HK-2 (cell line): ENCODE measurements at regions not wholly inside any gene's neighbourhood (a gene's known extent, or its start where the extent isn't known, plus 50 kb on each side); places are given as distances from the start of the nearest gene placed in this dataset.
"Not testable (repeated sequence)": the region's sequence is repeated elsewhere in the genome, so short reads cannot be mapped to it uniquely, and the experiment has no call there.

Experiments
- DNase-seq: peaks from one replicate; pipeline ENCODE4 v3.0.0-alpha.2; 2018; ENCODE audit not compliant: unreplicated experiment

DNA sequence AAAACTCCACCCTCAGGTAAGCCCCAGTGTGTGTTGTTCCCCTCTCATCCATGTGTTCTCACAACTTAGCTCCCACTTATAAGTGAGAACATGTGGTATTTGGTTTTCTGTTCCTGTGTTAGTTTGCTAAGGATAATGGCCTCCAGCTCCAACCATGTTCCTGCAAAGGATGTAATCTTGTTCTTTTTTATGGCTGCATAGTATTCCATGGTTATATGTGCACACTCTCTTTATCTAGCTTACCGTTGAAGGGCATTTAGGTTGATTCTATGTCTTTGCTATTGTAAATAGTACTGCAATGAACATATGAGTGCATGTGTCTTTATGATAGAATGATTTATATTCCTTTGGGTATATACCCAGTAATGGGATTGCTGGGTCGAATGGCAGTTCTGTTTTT is 124.4 kb upstream of the RANBP3L start:
- DNase-seq, result not testable (repeated sequence)

DNA sequence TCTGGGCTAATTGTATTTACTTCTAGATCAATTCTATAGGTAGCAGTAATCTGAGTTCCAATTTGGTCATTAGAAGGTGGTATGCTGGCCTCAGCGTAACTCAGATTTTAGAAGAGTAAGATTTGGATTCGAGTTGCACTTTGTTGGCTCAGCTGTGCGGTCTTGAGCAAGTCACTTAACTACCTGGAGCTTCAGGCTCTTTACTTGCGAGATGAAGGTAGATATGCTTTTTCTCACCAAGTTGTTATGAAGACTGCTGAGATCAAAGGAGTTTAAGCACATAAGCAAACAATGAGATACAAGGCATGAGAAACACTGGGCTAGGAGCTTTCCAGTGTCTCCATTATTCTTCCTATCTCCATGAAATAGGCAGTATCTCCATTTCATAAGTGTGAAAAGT is 133.8 kb upstream of the RANBP3L start:
- DNase-seq, result no peak

DNA sequence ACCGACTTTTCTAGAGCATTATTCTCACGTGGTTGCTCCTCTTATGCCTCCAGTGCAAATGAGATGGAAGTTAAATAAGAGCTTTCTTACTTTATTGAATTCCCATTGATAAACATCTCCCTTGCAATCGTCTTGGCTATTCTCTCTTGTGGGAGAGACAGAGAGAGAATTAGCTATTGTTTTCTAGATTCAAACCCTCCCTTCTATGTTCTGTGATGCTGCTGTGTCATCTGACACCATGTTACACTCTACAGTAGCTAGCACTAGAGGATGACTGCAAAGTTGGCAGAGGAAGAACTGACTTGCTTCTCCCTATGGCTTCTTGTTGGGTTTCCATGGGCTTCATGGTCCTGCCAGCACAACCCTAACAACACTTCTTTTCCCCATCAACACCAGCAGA is 134.6 kb upstream of the RANBP3L start:
- no peak for DNase-seq

DNA sequence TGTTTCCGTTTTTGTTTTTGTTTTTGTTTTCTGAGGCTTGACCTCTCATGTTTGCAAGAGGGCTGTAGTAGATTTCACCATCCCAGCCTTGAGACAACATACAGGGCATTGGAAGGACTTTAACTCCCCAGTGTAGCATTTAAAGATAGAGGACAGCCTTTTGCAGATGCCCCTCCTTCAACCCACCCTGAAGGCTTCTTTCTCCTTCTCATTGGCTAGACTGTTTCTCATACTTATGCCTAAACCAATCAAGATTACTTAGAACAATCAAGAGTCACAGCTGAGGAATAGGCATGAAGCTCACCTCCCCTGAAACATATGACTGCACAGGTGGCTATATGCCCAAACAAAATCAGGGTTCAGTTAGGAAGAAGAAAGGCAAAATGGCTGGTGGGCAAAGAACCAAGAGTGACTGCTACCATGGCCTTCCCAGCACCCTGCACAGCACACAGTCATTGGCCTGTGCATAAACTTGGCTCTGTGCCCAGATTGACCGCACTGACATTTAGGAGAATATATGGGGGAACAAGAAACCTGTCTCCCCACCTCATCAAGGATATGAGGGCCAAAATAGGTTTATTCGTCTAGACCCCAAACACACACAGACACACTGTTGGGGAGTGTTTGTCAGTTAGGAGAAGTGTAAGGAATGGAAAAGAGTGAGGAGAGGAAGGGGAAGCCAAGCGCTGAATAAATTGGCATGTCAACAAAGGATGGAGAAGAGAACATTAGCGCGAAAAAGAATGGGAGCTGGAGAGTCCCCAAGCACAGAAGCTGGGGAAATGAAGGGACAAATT is 137.3 kb upstream of the RANBP3L start:
- DNase-seq, result no peak

DNA sequence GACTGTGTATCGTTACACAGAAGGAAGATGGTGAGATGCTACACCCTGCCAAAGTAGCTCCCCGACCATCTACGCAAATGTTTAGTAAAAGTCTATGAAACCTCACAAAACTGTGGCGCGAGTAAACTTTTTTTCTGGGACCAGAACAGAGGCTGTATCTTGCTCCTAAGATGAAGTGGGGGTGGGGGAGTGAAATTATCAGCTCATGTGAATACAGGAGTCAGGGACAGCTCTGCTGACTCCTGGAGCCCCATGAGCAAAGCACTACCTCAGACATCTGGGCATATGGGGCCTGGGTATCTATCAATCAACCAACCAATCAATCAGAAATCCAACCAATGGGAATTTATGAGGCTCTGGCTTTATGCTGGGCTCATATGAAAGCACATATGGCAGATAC is 138.6 kb upstream of the RANBP3L start:
- no peak for DNase-seq

DNA sequence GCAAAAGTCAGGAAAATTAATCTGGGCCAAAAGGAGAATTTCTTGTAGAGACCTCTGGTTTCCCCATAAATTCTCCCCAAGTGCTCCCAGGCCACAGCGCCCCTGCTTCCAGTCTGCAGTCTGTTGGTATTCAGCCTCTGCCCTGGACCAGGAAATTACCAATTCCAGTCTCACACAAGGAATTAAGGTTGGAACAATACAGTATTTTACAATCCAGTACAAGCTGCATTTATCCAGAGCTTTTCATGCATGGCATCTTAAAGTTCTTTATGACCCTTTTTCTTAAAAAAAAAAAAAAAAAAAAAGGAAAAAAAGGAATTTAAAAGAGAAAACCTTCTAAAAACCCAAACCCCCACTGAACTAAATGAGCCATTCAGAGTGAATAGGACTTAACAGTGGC is 139.6 kb upstream of the RANBP3L start:
- no peak for DNase-seq

DNA sequence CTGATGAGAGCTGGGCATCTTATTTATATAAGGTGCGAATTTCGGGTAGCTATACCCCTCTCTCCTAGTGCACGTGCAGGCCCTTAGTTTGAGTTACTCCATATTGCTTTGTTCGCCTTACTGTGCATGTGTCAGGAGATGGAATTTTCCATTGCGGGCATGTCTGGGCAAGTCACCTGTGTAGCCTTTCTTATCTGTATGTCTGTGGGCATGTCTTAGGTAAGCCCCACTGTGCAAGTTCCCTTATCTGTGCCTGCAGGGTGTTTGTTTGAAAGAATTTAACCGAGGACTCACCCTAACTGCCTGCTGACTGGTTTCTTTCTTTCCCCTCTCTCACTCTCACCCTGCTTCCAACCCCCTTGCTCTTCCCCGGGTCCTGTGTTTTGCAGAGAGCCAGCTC is 140.7 kb upstream of the RANBP3L start:
- no peak for DNase-seq

DNA sequence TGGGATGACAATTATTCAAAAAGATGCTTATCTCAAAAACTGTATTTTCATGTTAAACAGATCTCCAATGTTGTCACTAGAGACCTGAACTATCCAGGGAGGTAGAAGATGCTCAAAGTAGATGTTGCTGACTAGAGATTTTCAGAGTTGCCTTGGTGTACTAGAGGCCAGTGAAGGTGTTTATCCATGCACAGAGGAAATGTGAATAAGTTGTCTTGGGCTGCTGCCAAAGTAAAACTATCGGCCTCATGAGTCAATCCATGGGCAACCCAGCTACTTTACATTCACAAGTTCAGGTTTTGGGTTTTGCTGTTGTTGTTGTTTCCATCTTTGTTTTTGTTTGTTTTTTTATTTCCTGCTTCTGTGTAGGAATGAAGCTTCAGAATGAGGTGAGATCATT is 141.1 kb upstream of the RANBP3L start:
- no peak for DNase-seq

DNA sequence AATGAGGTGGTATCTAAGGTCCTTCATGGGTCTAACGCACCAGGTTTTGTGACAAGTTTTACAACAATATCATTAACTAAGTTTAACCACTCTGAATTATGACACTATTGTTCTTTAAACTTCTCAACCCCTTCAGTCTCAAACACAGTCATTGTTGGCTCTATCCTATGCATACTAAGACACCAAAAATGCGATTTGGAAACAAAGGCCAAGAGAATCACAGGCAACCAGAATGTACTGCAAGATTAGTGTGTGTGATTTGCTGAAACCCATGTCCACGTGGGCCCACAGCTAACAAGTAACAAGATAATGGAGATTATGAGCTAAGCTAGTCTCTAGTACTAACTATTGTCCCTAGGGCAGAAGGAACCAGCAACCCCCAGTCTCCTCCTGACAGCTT is 142.2 kb upstream of the RANBP3L start:
- DNase-seq, result no peak

DNA sequence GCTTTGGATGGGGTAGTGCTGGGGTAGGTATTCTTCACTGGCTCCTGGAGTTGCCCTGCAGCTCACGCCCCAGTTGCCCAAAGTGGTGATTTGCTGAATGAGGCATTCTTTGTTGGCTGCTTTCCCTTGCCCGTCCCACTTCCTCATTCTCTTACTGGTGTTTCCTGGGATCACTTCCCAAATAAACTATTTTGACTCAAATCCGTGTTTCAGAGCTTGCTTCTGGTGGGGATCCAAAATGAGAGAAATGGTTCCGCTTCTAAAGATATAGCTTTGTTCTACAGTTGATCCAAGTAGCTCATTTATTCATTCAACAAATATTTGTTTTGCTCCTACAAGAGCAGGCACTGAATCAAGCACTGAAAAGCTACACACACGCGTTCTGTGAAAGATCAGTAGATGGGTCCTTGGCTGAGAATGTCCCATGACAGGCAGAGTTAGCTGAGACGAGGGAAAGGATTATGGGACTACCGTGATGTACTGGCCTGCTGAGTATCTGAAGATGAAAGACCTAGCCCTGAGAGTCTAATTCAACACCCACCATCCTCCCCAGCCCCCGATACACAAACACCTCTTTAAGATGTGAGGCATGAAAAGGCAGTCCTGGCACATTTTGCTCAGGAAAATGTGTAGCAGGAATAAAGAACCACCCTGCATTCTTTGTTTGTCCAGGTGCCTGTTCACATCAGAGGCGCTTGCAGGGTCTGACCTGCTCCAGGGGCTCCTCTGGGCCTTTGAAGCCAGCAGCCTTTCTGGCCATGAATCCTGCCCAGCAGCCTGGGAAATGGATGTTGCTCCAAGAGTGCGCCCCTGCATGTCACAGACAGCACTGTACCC is 143.1 kb upstream of the RANBP3L start:
- DNase-seq, result no peak

DNA sequence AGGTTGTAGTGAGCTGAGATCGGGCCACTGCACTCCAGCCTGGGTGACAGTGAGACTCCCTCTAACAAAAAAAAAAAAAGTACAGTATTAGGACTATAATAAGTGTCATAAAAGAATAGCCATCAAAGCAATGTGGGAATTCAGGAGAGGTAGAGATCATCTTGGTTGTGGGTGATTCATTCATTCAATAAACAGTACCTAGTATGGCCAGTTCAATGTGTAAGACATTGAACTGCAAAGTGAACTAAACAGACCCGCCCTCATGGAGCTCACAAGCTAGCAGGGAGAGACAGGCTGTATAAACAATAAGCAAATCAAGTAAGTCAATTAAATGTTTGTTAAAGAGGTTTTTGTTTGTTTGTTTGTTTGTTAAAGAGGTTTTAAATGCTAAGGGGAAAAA is 146.1 kb upstream of the RANBP3L start:
- DNase-seq, result no peak

DNA sequence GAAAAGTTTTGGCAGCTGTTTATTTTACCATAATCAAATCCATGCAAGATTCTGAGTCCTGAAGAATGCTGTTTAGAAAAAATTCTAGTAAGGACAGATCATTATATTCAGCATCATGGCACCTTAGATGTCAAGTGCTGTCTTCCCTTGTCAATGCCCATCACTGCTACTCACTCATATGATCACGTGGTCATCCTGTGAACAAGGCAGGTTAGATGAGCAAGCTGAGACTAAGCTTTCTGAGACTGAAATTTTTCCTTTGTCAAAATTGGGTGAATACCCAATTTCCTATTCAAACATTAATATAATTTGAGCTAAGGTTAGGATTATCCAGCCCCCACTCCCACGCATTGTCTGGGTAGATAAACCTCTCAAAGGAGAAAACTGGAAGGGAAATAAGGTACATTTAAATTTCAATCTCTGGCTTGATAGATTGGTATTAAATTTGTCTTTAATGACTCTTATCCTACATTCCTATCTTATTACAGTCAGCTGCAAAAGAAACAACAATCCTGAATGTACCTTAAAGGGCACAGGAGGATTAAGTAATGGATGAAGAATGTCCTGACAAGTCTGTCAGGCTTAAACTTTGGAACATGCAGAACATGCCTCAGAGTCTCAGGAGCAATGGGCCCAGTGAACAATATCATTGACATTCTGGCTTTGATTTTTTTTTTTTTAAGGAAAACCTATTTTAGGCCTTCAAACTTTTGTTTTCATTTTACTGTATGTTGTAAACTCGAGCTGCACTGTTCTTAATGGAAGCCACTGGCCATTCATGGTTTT is 148.7 kb upstream of the RANBP3L start:
- DNase-seq, result no peak

DNA sequence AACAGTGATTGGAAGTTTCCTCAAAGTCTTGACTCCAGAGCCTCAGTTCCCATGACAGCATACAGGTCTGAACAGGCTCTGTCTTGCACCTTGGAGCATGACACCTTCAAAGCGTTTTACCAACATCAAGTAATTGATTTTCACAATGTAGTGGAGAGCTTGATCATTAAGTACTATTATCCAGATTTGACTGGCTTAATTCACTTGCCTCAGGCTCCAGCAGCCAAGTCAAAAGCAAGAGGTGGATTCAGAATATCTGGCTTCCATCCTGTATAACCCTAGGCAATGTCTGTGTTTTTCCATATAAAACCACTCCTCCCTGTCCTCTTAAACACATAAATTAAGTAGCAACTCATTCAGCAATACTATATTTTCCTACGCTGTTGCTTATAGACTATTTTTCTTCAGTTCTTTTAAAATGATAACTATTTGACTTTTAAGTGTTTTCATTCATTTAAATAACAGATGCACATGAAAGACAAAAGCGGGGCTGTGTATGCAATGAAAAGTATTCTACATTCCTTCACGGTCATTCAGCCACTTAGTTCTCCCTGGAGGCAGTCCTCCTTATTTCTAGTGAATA is 150.8 kb upstream of the RANBP3L start:
- no peak for DNase-seq

DNA sequence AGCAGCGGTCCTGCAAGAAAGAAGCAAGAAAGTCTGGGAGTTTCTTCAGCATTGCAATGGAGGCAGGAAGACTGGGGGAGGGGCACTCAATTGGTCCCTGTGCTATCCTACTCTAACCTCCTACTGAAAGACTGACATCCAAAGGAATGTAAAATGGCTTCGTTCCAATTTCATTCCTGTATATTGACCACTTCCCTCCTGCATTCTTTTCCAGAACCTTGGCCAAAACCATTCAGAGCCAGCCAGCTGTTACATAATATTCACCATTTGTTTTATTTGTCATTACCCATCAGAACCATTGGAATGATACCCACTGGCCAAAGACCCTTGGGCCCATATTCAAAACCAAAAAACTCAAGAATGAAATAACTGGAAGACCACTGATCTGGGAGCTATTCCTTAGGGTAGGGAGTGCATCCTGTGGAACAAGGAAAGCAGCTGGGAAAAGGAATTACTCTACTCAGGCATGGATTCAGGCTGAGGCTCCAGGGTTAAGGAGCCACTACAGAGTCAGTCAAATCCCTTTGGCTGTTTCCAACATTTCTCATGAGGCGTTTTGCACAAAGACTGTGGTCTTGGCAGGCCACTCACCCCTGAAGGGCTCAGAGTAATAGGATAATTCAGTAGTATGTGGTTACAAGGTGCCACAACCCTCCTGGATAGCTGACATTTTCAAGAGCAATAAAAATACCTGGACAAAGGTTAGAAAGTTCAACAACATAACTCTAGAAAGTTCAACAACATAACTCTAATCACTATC is 148.7 kb upstream of the SLC1A3 start:
- no peak for DNase-seq

DNA sequence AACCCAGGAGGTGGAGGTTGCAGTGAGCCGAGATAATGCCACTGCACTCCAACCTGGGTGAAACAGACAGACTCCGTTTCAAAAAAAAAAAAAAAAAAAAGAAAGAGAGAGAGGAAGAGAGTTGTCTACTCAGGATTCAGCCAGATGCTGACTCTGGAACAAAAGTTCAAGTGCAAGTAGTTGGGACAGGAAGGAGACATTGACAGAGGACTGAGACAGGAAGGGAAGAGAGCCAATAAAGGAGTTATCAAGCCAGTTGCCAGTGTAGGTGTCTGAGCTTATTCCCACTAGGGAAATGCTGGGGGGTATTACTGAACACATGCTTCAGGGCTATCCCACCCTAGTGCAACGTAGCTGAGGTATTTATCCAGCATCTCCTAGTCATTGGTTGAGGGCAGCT is 147.7 kb upstream of the SLC1A3 start:
- no peak for DNase-seq

DNA sequence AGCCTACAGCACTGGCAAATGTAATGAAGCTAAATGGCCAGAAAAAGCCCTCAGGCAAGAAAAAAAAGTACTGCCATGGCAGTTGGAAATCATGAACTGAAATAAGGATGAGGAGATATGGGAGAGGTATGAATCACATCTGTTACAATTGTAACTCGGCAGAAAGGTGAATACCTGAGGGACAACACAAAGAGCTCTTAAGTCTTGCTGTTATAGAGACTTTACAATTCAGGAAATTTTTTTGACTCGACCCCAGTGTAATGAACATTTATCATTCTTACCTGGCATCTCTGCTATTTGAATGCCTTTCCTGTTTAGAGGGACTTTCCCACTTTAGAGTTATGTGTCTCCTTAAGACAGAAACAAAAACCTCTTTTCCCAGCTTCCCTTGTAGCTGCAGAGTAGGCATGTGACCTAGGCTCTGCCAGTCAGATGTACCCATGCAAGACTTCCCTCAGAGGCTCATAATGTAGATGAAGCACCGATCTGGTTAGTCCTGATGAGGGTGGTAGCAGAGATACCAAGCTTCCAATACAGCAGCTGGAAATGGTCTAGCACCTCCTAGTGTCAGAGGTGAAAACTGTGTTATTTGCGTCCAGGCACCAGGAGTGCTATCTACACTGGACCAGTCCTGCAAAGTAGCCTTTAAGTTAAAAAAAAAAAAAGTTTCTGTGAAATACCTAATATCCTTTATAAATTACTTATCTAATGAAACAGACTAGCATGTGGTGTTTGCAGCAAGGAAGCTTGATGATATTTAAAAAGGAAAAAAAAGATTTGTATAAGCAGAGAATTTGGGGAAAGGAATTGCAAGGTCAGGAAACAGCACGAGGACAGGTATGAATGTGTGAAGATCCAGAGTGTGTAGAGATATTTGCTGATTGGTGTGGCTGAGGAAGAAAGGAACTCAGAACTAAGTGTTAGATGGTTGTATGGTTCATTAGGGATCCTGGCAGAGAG is 146.9 kb upstream of the SLC1A3 start:
- no peak for DNase-seq

DNA sequence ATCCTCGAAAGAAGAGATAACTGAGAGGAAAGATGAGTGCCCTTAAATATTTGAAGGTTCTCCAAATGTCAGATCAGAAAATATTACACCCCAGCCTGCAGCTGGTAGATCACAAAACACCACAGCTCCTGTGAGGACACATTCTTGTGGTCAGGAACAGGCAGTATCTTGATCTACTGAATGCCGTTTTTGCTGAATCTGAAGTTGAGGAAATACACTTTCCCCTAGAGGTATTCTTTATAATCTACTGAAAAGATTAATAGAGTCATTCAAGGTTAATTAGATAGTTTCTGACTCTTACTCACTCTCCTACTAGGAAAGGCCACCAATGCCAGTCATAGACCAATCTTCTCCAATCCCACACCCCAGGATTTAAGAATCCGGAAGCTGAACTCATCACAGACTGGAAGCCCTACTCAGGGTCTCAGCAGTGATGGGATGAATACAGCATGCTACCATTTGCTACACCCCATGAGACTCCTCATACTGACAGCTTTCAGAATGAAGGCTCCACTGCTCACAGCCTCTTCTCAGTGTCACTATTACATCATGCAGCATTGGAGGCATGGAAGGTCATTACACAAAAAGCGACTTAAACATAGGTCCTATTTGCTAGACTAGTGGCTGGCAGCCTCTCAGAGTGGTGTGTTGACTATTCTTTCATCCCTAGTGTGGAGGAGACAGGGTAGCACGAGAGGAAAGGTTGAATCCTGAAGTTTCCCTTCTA is 143.9 kb upstream of the SLC1A3 start:
- no peak for DNase-seq

DNA sequence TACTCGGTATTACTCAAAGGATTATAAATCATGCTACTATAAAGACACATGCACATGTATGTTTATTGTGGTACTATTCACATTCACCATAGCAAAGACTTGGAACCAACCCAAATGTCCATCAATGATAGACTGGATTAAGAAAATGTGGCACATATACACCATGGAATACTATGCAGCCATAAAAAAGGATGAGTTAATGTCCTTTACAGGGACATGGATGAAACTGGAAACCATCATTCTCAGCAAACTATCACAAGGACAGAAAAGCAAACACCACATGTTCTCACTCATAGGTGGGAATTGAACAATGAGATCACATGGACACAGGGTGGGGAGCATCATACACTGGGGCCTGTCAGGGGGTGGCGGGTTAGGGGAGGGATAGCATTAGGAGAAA is 130.5 kb upstream of the SLC1A3 start:
- not testable (repeated sequence) for DNase-seq

DNA sequence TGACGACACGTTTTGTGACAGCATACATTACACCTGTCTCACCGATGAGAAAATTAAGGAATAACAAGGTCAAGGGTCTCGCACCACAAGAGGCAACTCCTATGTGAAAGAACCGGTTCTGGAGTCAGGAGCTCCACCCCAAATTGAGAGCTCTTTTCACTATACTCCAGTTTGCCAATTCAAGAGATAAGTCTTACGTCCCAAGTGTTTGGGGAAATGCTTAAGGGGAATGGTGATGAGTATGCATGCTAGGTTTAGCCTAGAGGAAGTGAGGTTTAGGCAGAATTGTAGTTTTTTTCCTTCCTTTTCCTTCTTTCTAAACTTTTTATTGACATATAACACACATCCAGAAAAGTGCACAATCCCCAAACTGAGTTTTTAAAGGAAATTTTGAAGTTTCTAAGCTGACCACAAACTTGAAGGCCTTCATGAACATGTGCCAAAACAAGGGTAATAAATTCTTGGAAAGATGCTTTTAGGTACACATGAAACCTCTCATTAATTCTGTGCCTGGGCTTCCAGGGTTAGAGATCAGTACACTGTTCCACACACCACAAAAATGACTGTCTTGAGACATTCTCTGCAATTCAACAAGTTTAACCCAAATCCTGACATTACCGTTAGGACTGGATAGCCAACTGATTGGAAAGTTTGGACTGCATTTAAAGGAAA is 127.6 kb upstream of the SLC1A3 start:
- DNase-seq, result no peak
